Mesendoderm (in vitro differentiated cells): ENCODE measurements at regions not wholly inside any gene's neighbourhood (a gene's known extent, or its start where the extent isn't known, plus 50 kb on each side); places are given as distances from the start of the nearest gene placed in this dataset.
A peak's percentile ranks its signal among the peaks of the same experiment; 100 is the strongest.

ENCODE experiments used
- DNase-seq: peaks from one replicate; pipeline ENCODE4 v3.0.0; 2013
- H2AK5ac ChIP-seq: 2 replicates; pipeline ENCODE4 v1.6.1; 2013; ENCODE audit warnings: low read length, inconsistent platforms
- H2BK120ac ChIP-seq: 2 replicates; pipeline ENCODE4 v1.6.1; 2013; ENCODE audit warnings: low read depth, mild to moderate bottlenecking, low read length, moderate library complexity, mixed read lengths
- H2BK15ac ChIP-seq: replicated peaks from 2 replicates; pipeline ENCODE4 v1.6.1; 2013; ENCODE audit warnings: low read depth, mild to moderate bottlenecking, moderate library complexity
- H2BK5ac ChIP-seq: 2 replicates; pipeline ENCODE4 v1.6.1; 2013; ENCODE audit warnings: low read length, inconsistent platforms
- H3K18ac ChIP-seq: 2 replicates; pipeline ENCODE4 v1.6.1; 2013; ENCODE audit warnings: mild to moderate bottlenecking, low read length, mixed read lengths
- H3K23ac ChIP-seq: one replicate; pipeline ENCODE4 v1.6.1; 2013; ENCODE audit warnings: low read length
- H3K27ac ChIP-seq: 2 replicates; pipeline ENCODE4 v1.5.1; 2013; ENCODE audit warnings: low read depth, mild to moderate bottlenecking, inconsistent platforms, low read length, moderate library complexity
- H3K27me3 ChIP-seq: 2 replicates; pipeline ENCODE4 v1.6.1; 2013; ENCODE audit warnings: low read length, control low read depth, mild to moderate bottlenecking, inconsistent platforms; ENCODE audit not compliant: insufficient read depth, poor library complexity
- H3K36me3 ChIP-seq: 2 replicates; pipeline ENCODE4 v1.6.1; 2013; ENCODE audit warnings: low read length, inconsistent platforms; ENCODE audit not compliant: control insufficient read depth, insufficient read depth
- H3K4ac ChIP-seq: one replicate; pipeline ENCODE4 v1.6.1; 2013; ENCODE audit warnings: low read depth, mild to moderate bottlenecking, low read length, moderate library complexity
- H3K4me1 ChIP-seq: 2 replicates; pipeline ENCODE4 v1.6.1; 2013; ENCODE audit warnings: low read depth, low read length, inconsistent platforms; ENCODE audit not compliant: control insufficient read depth
- H3K4me2 ChIP-seq: 2 replicates; pipeline ENCODE4 v1.6.1; 2013; ENCODE audit warnings: low read length
- H3K4me3 ChIP-seq: 2 replicates; pipeline ENCODE4 v1.5.1; 2013; ENCODE audit warnings: mild to moderate bottlenecking, low read length
- H3K56ac ChIP-seq: one replicate; pipeline ENCODE4 v1.6.1; 2013; ENCODE audit warnings: low read length
- H3K79me1 ChIP-seq: 2 replicates; pipeline ENCODE4 v1.6.1; 2013; ENCODE audit warnings: low read length, inconsistent platforms
- H3K79me2 ChIP-seq: 2 replicates; pipeline ENCODE4 v1.6.1; 2013; ENCODE audit warnings: mild to moderate bottlenecking, low read length; ENCODE audit not compliant: control insufficient read depth, insufficient read depth
- H3K9ac ChIP-seq: 2 replicates; pipeline ENCODE4 v1.6.1; 2013; ENCODE audit warnings: low read length, inconsistent platforms
- H4K5ac ChIP-seq: one replicate; pipeline ENCODE4 v1.6.1; 2013; ENCODE audit warnings: low read length
- H4K8ac ChIP-seq: one replicate; pipeline ENCODE4 v1.6.1; 2013; ENCODE audit warnings: low read depth, mild to moderate bottlenecking, control low read depth, low read length, moderate library complexity
- WGBS: extraction: QIAGEN DNeasy Blood & Tissue Kit; methylation state at CpG from one replicate; pipeline ENCODE4 v1.1.7; 2013; ENCODE audit warnings: low lambda C conversion rate, missing lambda C conversion rate; ENCODE audit not compliant: insufficient coverage; ENCODE audit errors: extremely low coverage; 5-methylcytosine and 5-hydroxymethylcytosine counted together

DNA sequence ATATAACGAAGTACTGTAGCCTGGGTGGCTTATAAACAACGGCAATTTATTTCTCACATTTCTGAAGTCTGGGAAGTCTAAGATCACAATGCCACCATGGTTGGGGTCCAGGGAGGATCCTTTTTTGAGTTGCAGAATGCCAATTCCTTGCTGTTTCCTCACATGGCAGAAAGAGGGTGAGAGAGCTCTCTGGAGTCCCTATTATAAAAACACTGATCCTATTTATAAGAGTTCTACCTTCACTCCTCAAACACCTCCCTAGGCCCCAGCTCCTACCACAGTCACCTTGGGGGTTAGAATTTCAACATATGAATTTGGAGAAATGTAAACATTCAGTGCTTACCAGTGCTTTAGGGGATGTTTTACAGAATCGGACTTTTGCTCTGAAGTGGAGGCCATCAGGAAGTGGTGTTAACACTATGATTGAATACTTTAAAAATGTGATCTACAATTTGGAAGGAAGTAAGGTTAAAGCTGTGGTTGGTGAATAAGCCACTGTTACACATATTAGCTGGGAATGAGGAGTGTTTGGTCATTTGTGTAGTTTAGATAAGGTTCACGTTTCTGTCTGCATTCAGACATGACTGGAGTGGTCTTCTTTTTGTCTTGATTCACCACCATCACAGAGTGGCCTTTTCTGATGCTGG lies 79.9 kb upstream of the SPTLC3 start:
- H2BK120ac ChIP-seq = no peak overlapping the region
- H3K27ac ChIP-seq = no peak overlapping the region
- no peak overlapping the region for H4K5ac ChIP-seq
- no peak overlapping the region for H3K23ac ChIP-seq
- H2BK5ac ChIP-seq = no peak overlapping the region
- no peak overlapping the region for H3K4me3 ChIP-seq
- H3K79me2 ChIP-seq = no peaks in the 10 kb centered on the region
- no peak overlapping the region for H3K9ac ChIP-seq
- no peaks in the 10 kb centered on the region for H3K27me3 ChIP-seq
- no peak overlapping the region for H2BK15ac ChIP-seq
- WGBS = no CpG with 5 or more reads among the region's 4 CpGs
- no peak for DNase-seq
- no peak overlapping the region for H3K4me2 ChIP-seq
- H2AK5ac ChIP-seq = no peak overlapping the region
- H3K18ac ChIP-seq = peak overlapping the region; percentile 60
- H3K36me3 ChIP-seq = no peaks in the 10 kb centered on the region
- H3K4me1 ChIP-seq = no peaks in the 10 kb centered on the region
- no peak overlapping the region for H3K4ac ChIP-seq
- H3K79me1 ChIP-seq = no peaks in the 10 kb centered on the region
- H4K8ac ChIP-seq = no peak overlapping the region
- H3K56ac ChIP-seq = no peak overlapping the region

GRCh38 chr20:12936020-12936419 lies 72.8 kb upstream of the SPTLC3 start:
- no peak overlapping the region for H3K4me3 ChIP-seq
- peak; percentile 67 for DNase-seq

GRCh38 chr20:12936524-12936923 lies 72.2 kb upstream of the SPTLC3 start:
- Histone ChIP-seq H3K79me2 (no peaks in the 10 kb centered on the region), H3K27me3 (no peaks in the 10 kb centered on the region), H3K79me1 (no peaks in the 10 kb centered on the region), H3K4ac (no peak overlapping the region), H3K36me3 (no peaks in the 10 kb centered on the region), H2BK5ac (no peak overlapping the region), H2BK15ac (no peak overlapping the region), H3K18ac (no peak overlapping the region), H4K5ac (no peak overlapping the region), H3K4me1 (no peaks in the 10 kb centered on the region), H4K8ac (no peak overlapping the region), H3K4me3 (no peak overlapping the region), H2BK120ac (no peak overlapping the region), H3K4me2 (no peak overlapping the region), H3K23ac (no peak overlapping the region), H2AK5ac (no peak overlapping the region), H3K9ac (no peak overlapping the region), H3K27ac (no peak overlapping the region), H3K56ac (no peak overlapping the region)
- no CpG with 5 or more reads among the region's 6 CpGs for WGBS
- no peak for DNase-seq

More at GRCh38 chr20:12936020-12936419, 72.8 kb upstream of the SPTLC3 start:
- Histone ChIP-seq H4K8ac (no peak overlapping the region), H3K27ac (no peak overlapping the region), H2BK120ac (no peak overlapping the region), H3K4me1 (no peaks in the 10 kb centered on the region), H3K27me3 (no peaks in the 10 kb centered on the region), H3K56ac (no peak overlapping the region), H4K5ac (no peak overlapping the region), H2AK5ac (no peak overlapping the region), H2BK5ac (no peak overlapping the region), H3K9ac (no peak overlapping the region), H3K18ac (no peak overlapping the region), H3K23ac (no peak overlapping the region), H3K79me1 (no peaks in the 10 kb centered on the region), H2BK15ac (no peak overlapping the region), H3K79me2 (no peaks in the 10 kb centered on the region), H3K36me3 (no peaks in the 10 kb centered on the region), H3K4ac (no peak overlapping the region), H3K4me2 (no peak overlapping the region)
- no CpG with 5 or more reads among the region's 5 CpGs for WGBS

DNA sequence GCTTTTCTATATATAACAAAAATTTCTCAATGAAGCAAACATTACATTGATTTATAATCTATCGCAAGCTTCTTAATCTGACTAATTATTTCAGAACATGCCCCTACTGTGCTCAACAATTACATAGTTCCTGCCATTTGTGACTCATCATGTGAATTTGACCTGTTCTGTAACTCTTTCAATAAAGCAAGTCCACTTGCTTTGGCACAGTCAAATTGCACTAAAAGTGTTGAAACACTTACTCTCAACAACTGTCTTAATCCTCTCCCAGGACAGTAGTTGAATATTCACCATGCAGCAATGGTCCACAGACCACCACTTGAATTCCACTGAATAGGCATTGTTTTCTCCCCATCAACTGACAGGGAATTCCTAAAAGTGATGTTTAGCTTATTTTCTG lies 67.7 kb upstream of the SPTLC3 start:
- H4K5ac ChIP-seq = no peak overlapping the region
- H2BK15ac ChIP-seq = no peak overlapping the region
- no peak overlapping the region for H3K9ac ChIP-seq
- H2AK5ac ChIP-seq = no peak overlapping the region
- no peaks in the 10 kb centered on the region for H3K79me1 ChIP-seq
- no peak overlapping the region for H3K18ac ChIP-seq
- no peak overlapping the region for H2BK120ac ChIP-seq
- H3K4ac ChIP-seq = no peak overlapping the region
- no peak overlapping the region for H3K4me2 ChIP-seq
- DNase-seq = no peak
- H3K23ac ChIP-seq = no peak overlapping the region
- H3K56ac ChIP-seq = no peak overlapping the region
- WGBS = no CpG with 5 or more reads among the region's 1 CpG
- H3K79me2 ChIP-seq = no peaks in the 10 kb centered on the region
- no peaks in the 10 kb centered on the region for H3K27me3 ChIP-seq
- H3K27ac ChIP-seq = no peak overlapping the region
- no peak overlapping the region for H3K4me3 ChIP-seq
- no peak overlapping the region for H2BK5ac ChIP-seq
- no peaks in the 10 kb centered on the region for H3K4me1 ChIP-seq
- H3K36me3 ChIP-seq = no peaks in the 10 kb centered on the region
- no peak overlapping the region for H4K8ac ChIP-seq

GRCh38 chr20:12942123-12942522 lies 66.6 kb upstream of the SPTLC3 start:
- no peak overlapping the region for H3K18ac ChIP-seq
- DNase-seq = no peak
- H3K4me1 ChIP-seq = no peaks in the 10 kb centered on the region
- H2BK120ac ChIP-seq = no peak overlapping the region
- no CpG with 5 or more reads among the region's 2 CpGs for WGBS
- no peak overlapping the region for H2BK15ac ChIP-seq
- H3K4me3 ChIP-seq = no peak overlapping the region
- H3K79me1 ChIP-seq = no peaks in the 10 kb centered on the region
- no peaks in the 10 kb centered on the region for H3K27me3 ChIP-seq
- H3K79me2 ChIP-seq = no peaks in the 10 kb centered on the region
- H2AK5ac ChIP-seq = no peak overlapping the region
- H3K4ac ChIP-seq = no peak overlapping the region
- H3K27ac ChIP-seq = no peak overlapping the region
- no peaks in the 10 kb centered on the region for H3K36me3 ChIP-seq
- H3K9ac ChIP-seq = no peak overlapping the region
- H3K4me2 ChIP-seq = no peak overlapping the region
- H3K23ac ChIP-seq = no peak overlapping the region
- H2BK5ac ChIP-seq = no peak overlapping the region
- H4K8ac ChIP-seq = no peak overlapping the region
- no peak overlapping the region for H3K56ac ChIP-seq
- H4K5ac ChIP-seq = no peak overlapping the region

GRCh38 chr20:12946789-12947188 lies 62.0 kb upstream of the SPTLC3 start:
- no peak overlapping the region for H3K4ac ChIP-seq
- H4K5ac ChIP-seq = no peak overlapping the region
- H3K4me2 ChIP-seq = no peak overlapping the region
- no peak overlapping the region for H2BK120ac ChIP-seq
- no peaks in the 10 kb centered on the region for H3K27me3 ChIP-seq
- no peak overlapping the region for H2AK5ac ChIP-seq
- H3K79me1 ChIP-seq = no peaks in the 10 kb centered on the region
- H2BK15ac ChIP-seq = no peak overlapping the region
- no peaks in the 10 kb centered on the region for H3K36me3 ChIP-seq
- no peak overlapping the region for H3K27ac ChIP-seq
- H3K18ac ChIP-seq = no peak overlapping the region
- DNase-seq = no peak
- no peak overlapping the region for H3K9ac ChIP-seq
- H3K4me1 ChIP-seq = no peaks in the 10 kb centered on the region
- no peak overlapping the region for H3K56ac ChIP-seq
- H2BK5ac ChIP-seq = no peak overlapping the region
- no peaks in the 10 kb centered on the region for H3K79me2 ChIP-seq
- H4K8ac ChIP-seq = no peak overlapping the region
- H3K4me3 ChIP-seq = no peak overlapping the region
- no peak overlapping the region for H3K23ac ChIP-seq
